SU-DHL-6 (cell line): ENCODE measurements at regions not wholly inside any gene's neighbourhood (a gene's known extent, or its start where the extent isn't known, plus 50 kb on each side); places are given as distances from the start of the nearest gene placed in this dataset.
"Not testable (repeated sequence)": the region's sequence is repeated elsewhere in the genome, so short reads cannot be mapped to it uniquely, and the experiment has no call there.

Experiments used
- H2AFZ ChIP-seq: fragments of 200-600 bp; sonication (generic); 2 replicates; pipeline ENCODE4 v1.6.1; 2014; ENCODE audit warnings: low read depth, mild to moderate bottlenecking, moderate library complexity, mixed read lengths, antibody characterized with exemption, low read length; ENCODE audit not compliant: severe bottlenecking
- H3F3A ChIP-seq: fragments of 200-600 bp; shearing (Covaris generic); 2 replicates; pipeline ENCODE4 v1.6.0; 2016; ENCODE audit warnings: antibody characterized with exemption, mild to moderate bottlenecking; ENCODE audit not compliant: insufficient read depth
- H3K27ac ChIP-seq: fragments of 200-600 bp; sonication (generic); 2 replicates; pipeline ENCODE4 v1.5.1; 2016; ENCODE audit warnings: low read depth, mild to moderate bottlenecking, low read length, moderate library complexity, mixed read lengths
- H3K27me3 ChIP-seq: fragments of 200-600 bp; sonication (generic), shearing (Covaris generic); 2 replicates; pipeline ENCODE4 v1.6.0; 2014; ENCODE audit warnings: mild to moderate bottlenecking, low read length
- H3K36me3 ChIP-seq: fragments of 200-600 bp; sonication (generic); 2 replicates; pipeline ENCODE4 v1.6.1; 2014; ENCODE audit warnings: mild to moderate bottlenecking, low read length, mixed read lengths
- H3K4me2 ChIP-seq: fragments of 300-600, 200-600 bp; shearing (Covaris generic), sonication (generic); 2 replicates; pipeline ENCODE4 v1.6.0; 2014; ENCODE audit warnings: low read length, low read depth, mild to moderate bottlenecking; ENCODE audit not compliant: poor library complexity, severe bottlenecking
- H3K4me3 ChIP-seq: fragments of 200-600 bp; sonication (generic); 2 replicates; pipeline ENCODE4 v1.5.1; 2014; ENCODE audit warnings: antibody characterized with exemption, low read length, mild to moderate bottlenecking, mixed read lengths; ENCODE audit not compliant: insufficient read depth, poor library complexity, severe bottlenecking
- H3K79me2 ChIP-seq: fragments of 200-600 bp; sonication (generic); 2 replicates; pipeline ENCODE4 v1.6.1; 2014; ENCODE audit warnings: mild to moderate bottlenecking, low read length, moderate library complexity; ENCODE audit not compliant: insufficient read depth
- H3K9ac ChIP-seq: fragments of 200-600 bp; sonication (generic); 2 replicates; pipeline ENCODE4 v1.7.0; 2014; ENCODE audit warnings: mild to moderate bottlenecking, low read length
- H3K9me2 ChIP-seq: fragments of 200-600 bp; sonication (generic); replicated peaks from 2 replicates; pipeline ENCODE4 v1.6.1; 2014; ENCODE audit warnings: low read length; ENCODE audit not compliant: insufficient read depth
- H3K9me3 ChIP-seq: fragments of 200-600 bp; sonication (generic); 2 replicates; pipeline ENCODE4 v1.6.1; 2014; ENCODE audit warnings: low read length, mixed read lengths; ENCODE audit not compliant: insufficient read depth
- H4K20me1 ChIP-seq: fragments of 200-600 bp; sonication (generic); 2 replicates; pipeline ENCODE4 v1.6.1; 2014; ENCODE audit warnings: low read depth, mild to moderate bottlenecking, antibody characterized with exemption, low read length, moderate library complexity, mixed read lengths

DNA sequence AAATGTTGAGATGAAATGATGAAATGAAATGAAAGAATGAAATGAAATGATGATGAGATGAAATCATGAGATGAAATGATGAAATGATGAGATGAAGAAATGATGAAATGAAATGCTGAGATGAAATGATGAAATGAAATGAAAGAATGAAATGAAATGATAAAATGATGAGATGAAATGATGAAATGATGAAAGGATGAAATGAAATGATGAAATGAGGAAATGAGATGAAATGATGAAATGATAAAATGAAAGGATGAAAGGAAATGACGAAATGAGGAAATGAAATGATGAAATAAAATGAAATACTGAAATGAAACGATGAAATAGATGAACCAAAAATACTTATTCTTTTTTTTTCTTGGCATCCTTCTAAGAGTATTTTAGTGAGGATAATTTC lies 1349.1 kb downstream of the TP53TG3F start:
- H3K27me3 ChIP-seq, H2AFZ ChIP-seq, H3K27ac ChIP-seq, H4K20me1 ChIP-seq, H3K36me3 ChIP-seq, H3F3A ChIP-seq, H3K9ac ChIP-seq, H3K9me3 ChIP-seq, H3K79me2 ChIP-seq, H3K4me3 ChIP-seq, H3K4me2 ChIP-seq, H3K9me2 ChIP-seq: not testable (repeated sequence)
